GM23338 (cell line): ENCODE measurements at regions not wholly inside any gene's neighbourhood (a gene's known extent, or its start where the extent isn't known, plus 50 kb on each side); places are given as distances from the start of the nearest gene placed in this dataset.

ENCODE experiments used
- ATAC-seq: fragments of 200-7000 bp; cut with Tn5 transposase; 3 replicates; pipeline ENCODE4 v1.9.1; 2020
- DNase-seq: peaks from one replicate; pipeline ENCODE4 v3.0.0-alpha.2; 2015; ENCODE audit warnings: low spot score
- H2AFZ ChIP-seq: fragments of 200-600 bp; sonication (generic); 2 replicates; pipeline ENCODE4 v1.8.0; 2016; ENCODE audit warnings: antibody characterized with exemption, mild to moderate bottlenecking, moderate library complexity
- H3F3A ChIP-seq: fragments of 200-600 bp; sonication (generic); replicated peaks from 2 replicates; pipeline ENCODE4 v1.8.0; 2017; ENCODE audit warnings: antibody characterized with exemption, mixed run types, low read depth
- H3K27ac ChIP-seq: fragments of 200-600 bp; sonication (generic); 2 replicates; pipeline ENCODE4 v1.6.1; 2016; ENCODE audit warnings: low read depth
- H3K27me3 ChIP-seq: fragments of 200-600 bp; sonication (generic); 2 replicates; pipeline ENCODE4 v1.8.0; 2016; ENCODE audit warnings: mild to moderate bottlenecking, mixed run types, moderate library complexity; ENCODE audit not compliant: insufficient read depth
- H3K36me3 ChIP-seq: fragments of 200-600 bp; sonication (generic); 2 replicates; pipeline ENCODE4 v1.8.0; 2016; ENCODE audit warnings: mild to moderate bottlenecking; ENCODE audit not compliant: insufficient read depth
- H3K4me1 ChIP-seq: fragments of 200-600 bp; sonication (generic); 2 replicates; pipeline ENCODE4 v1.8.0; 2016; ENCODE audit warnings: mild to moderate bottlenecking, moderate library complexity; ENCODE audit not compliant: insufficient read depth
- H3K4me2 ChIP-seq: fragments of 200-600 bp; sonication (generic); 2 replicates; pipeline ENCODE4 v1.7.1; 2017; ENCODE audit warnings: mixed run types
- H3K4me3 ChIP-seq: fragments of 200-600 bp; sonication (generic); 2 replicates; pipeline ENCODE4 v1.6.1; 2016; ENCODE audit warnings: mixed run types
- H3K79me2 ChIP-seq: fragments of 200-600 bp; sonication (generic); replicated peaks from 2 replicates; pipeline ENCODE4 v1.8.0; 2017; ENCODE audit warnings: mild to moderate bottlenecking; ENCODE audit not compliant: insufficient read depth
- H3K9me2 ChIP-seq: fragments of 200-600 bp; sonication (generic); 2 replicates; pipeline ENCODE4 v1.8.0; 2017; ENCODE audit not compliant: insufficient read depth
- H4K20me1 ChIP-seq: fragments of 200-600 bp; sonication (generic); replicated peaks from 2 replicates; pipeline ENCODE4 v1.8.0; 2017; ENCODE audit warnings: mild to moderate bottlenecking; ENCODE audit not compliant: insufficient read depth
- H3K27ac Mint-ChIP-seq: 2 replicates; pipeline ENCODE4 v1.8.0; 2020; ENCODE audit warnings: inconsistent platforms, mild to moderate bottlenecking, moderate library complexity, mixed read lengths
- H3K27me3 Mint-ChIP-seq: 3 replicates; pipeline ENCODE4 v1.8.0; 2022; ENCODE audit warnings: low read depth, mild to moderate bottlenecking, moderate library complexity, mixed read lengths, inconsistent platforms; ENCODE audit not compliant: insufficient read depth, poor library complexity
- H3K36me3 Mint-ChIP-seq: 3 replicates; pipeline ENCODE4 v1.8.0; 2021; ENCODE audit warnings: low read depth, mild to moderate bottlenecking, inconsistent platforms, moderate library complexity, mixed read lengths
- H3K4me1 Mint-ChIP-seq: 3 replicates; pipeline ENCODE4 v1.8.0; 2020; ENCODE audit warnings: mild to moderate bottlenecking, inconsistent platforms, mixed read lengths
- H3K4me3 Mint-ChIP-seq: 3 replicates; pipeline ENCODE4 v1.8.0; 2021; ENCODE audit warnings: moderate library complexity, mild to moderate bottlenecking, inconsistent platforms, mixed read lengths
- H3K9me3 Mint-ChIP-seq: 3 replicates; pipeline ENCODE4 v1.8.0; 2020; ENCODE audit warnings: moderate library complexity, mild to moderate bottlenecking, inconsistent platforms, mixed read lengths
- CREB1 ChIP-seq: fragments of 250-450 bp; sonication (Bioruptor Pico); IDR thresholded peaks from 2 replicates; pipeline ENCODE4 v1.5.0; 2020; ENCODE audit warnings: low read depth, mild to moderate bottlenecking, moderate library complexity
- EZH2phosphoT487 ChIP-seq: fragments of 200-600 bp; sonication (generic); IDR thresholded peaks from one replicate; pipeline ENCODE4 v1.8.1; 2018; ENCODE audit warnings: antibody characterized with exemption; ENCODE audit not compliant: unreplicated experiment
- NANOG ChIP-seq: IDR thresholded peaks from 2 replicates; pipeline ENCODE4 v1.6.1; 2016; ENCODE audit warnings: antibody characterized with exemption, borderline replicate concordance
- REST ChIP-seq: IDR thresholded peaks from one replicate; pipeline ENCODE4 v1.6.1; 2018; ENCODE audit warnings: antibody characterized with exemption; ENCODE audit not compliant: unreplicated experiment
- STAT1 ChIP-seq: IDR thresholded peaks from one replicate; pipeline ENCODE4 v1.6.1; 2016; ENCODE audit warnings: antibody characterized with exemption; ENCODE audit not compliant: unreplicated experiment
- ZNF114 ChIP-seq: fragments of 250-450 bp; sonication (Bioruptor Pico); IDR thresholded peaks from 2 replicates; pipeline ENCODE4 v1.5.0; 2020; ENCODE audit warnings: mild to moderate bottlenecking, moderate library complexity
- ZNF331 ChIP-seq: fragments of 250-450 bp; sonication (Bioruptor Pico); IDR thresholded peaks from 2 replicates; pipeline ENCODE4 v1.5.0; 2020; ENCODE audit warnings: low read depth, mild to moderate bottlenecking, moderate library complexity
- TF ChIP-seq, protein P1 (sequence below), 2 experiments: fragments of 200-600 bp in 1 of 2; sonication (generic) in 1 of 2; conservative IDR thresholded peaks; 2 replicates each; pipeline versions ENCODE4 v1.5.1 to v1.6.1; 2016 to 2017; ENCODE audit warnings: antibody characterized with exemption in 2 of 2, low read depth in 2 of 2, mild to moderate bottlenecking in 2 of 2, moderate library complexity in 1 of 2
- TF ChIP-seq, protein P2 (sequence below): IDR thresholded peaks from 2 replicates; pipeline ENCODE4 v1.6.1; 2016; ENCODE audit warnings: antibody characterized with exemption

- no peak for TF ChIP-seq EZH2phosphoT487
- TF ChIP-seq ZNF331 (CRISPR knock-in tag), result no peak
- TF ChIP-seq, protein P1, sequence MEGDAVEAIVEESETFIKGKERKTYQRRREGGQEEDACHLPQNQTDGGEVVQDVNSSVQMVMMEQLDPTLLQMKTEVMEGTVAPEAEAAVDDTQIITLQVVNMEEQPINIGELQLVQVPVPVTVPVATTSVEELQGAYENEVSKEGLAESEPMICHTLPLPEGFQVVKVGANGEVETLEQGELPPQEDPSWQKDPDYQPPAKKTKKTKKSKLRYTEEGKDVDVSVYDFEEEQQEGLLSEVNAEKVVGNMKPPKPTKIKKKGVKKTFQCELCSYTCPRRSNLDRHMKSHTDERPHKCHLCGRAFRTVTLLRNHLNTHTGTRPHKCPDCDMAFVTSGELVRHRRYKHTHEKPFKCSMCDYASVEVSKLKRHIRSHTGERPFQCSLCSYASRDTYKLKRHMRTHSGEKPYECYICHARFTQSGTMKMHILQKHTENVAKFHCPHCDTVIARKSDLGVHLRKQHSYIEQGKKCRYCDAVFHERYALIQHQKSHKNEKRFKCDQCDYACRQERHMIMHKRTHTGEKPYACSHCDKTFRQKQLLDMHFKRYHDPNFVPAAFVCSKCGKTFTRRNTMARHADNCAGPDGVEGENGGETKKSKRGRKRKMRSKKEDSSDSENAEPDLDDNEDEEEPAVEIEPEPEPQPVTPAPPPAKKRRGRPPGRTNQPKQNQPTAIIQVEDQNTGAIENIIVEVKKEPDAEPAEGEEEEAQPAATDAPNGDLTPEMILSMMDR (conservative IDR thresholded peaks at IDR 0.05; ENCODE audit: low read depth in 2 of 2), result no peak
- no peak for TF ChIP-seq ZNF114 (CRISPR knock-in tag)
Observed at GRCh38 chr1:175820456-175821025, 77.1 kb upstream of the TNR start (continued).

DNA sequence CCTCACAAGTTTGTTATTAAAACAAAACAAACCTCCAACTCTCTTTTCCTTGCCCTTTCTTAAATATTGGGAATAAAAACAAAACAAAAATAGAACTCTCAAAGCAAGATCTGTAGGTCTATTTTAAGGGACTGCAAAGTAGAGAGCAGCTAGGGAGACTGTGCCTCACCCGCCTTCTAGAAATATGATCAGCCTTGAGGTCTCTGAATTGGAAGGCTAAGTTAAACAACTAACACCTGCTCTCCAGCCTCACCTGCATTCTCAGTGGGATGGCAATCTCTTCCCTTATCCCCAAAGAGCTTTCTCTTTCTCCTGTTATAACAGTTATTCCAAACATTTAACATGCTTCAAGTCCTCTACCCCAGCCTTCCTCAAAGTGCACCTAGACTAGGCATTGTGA is 75.5 kb upstream of the TNR start:
- Mint-ChIP-seq H3K4me1 (peaks cover 11% of the 10 kb centered on the region; the same call in 2 of the 3 replicates), H3K27me3 (peaks cover 3% of the 10 kb centered on the region), H3K36me3 (peaks cover 3% of the 10 kb centered on the region; the same call in 2 of the 3 replicates), H3K9me3 (peaks cover 10% of the 10 kb centered on the region), H3K27ac (no peak overlapping the region), H3K4me3 (no peak overlapping the region)
- peaks cover 7% of the 10 kb centered on the region for H3K4me1 ChIP-seq
- DNase-seq, result no peak
- no peaks in the 10 kb centered on the region for H3K9me2 ChIP-seq
- H3F3A ChIP-seq, result no peaks in the 10 kb centered on the region
- H4K20me1 ChIP-seq, result no peaks in the 10 kb centered on the region
- ATAC-seq, result no peak; the same call in 2 of the 3 replicates
- H3K27me3 ChIP-seq, result no peaks in the 10 kb centered on the region
- no peak for TF ChIP-seq STAT1
- TF ChIP-seq, protein P1 (conservative IDR thresholded peaks at IDR 0.05; ENCODE audit: low read depth in 2 of 2), result no peak
- no peak for TF ChIP-seq REST
- no peak for TF ChIP-seq CREB1 (CRISPR knock-in tag)
- TF ChIP-seq, protein P2, sequence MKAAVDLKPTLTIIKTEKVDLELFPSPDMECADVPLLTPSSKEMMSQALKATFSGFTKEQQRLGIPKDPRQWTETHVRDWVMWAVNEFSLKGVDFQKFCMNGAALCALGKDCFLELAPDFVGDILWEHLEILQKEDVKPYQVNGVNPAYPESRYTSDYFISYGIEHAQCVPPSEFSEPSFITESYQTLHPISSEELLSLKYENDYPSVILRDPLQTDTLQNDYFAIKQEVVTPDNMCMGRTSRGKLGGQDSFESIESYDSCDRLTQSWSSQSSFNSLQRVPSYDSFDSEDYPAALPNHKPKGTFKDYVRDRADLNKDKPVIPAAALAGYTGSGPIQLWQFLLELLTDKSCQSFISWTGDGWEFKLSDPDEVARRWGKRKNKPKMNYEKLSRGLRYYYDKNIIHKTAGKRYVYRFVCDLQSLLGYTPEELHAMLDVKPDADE, result no peak
- TF ChIP-seq NANOG, result no peak
- H3K4me3 ChIP-seq, result no peak overlapping the region
- H3K79me2 ChIP-seq, result no peaks in the 10 kb centered on the region
- no peak overlapping the region for H3K27ac ChIP-seq
- H3K36me3 ChIP-seq, result no peaks in the 10 kb centered on the region
- H2AFZ ChIP-seq, result no peak overlapping the region
- H3K4me2 ChIP-seq, result no peak overlapping the region
